ENCODE measurements at regions not wholly inside any gene's neighbourhood (a gene's known extent, or its start where the extent isn't known, plus 50 kb on each side); places are given as distances from the start of the nearest gene placed in this dataset.

DNA sequence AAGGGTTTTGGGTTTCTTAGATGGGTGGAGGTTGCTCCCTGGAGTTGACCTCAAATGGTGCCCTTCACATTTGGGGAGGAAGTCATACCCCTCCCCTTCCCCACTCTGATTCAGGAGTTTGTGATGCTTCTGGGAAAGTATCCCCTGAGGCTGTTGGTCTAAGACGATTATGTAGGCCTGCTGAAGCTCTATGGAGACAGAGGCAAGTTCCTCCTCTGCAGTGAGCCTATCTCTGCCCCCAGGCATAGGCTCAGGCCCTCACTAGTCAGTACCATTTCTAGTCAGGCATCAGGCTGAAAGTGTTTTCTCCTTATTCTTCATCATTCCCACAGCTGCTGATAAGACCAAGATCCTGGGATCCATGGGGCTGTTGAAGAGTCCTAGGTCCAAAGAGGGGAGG is 271.6 kb upstream of the NUDT12 start:
- Histone ChIP-seq H2BK15ac (ENCODE audit: low read depth, low read length) (no peak overlapping the region), H3K4me1 (ENCODE audit: insufficient read depth, low read length) (no peaks in the 10 kb centered on the region), H3K27me3 (ENCODE audit: insufficient read depth, low read length) (no peaks in the 10 kb centered on the region)

More for the DNA sequence above, 271.6 kb upstream of the NUDT12 start:
- no peak overlapping the region for H3K4me2 ChIP-seq (ENCODE audit: insufficient read depth, insufficient read length, low read length)
- no peak overlapping the region for H3K23ac ChIP-seq (ENCODE audit: insufficient read length, low read depth, low read length)
- no peak overlapping the region for H3K14ac ChIP-seq (ENCODE audit: insufficient read depth, low read length)
- TF ChIP-seq, protein P1, sequence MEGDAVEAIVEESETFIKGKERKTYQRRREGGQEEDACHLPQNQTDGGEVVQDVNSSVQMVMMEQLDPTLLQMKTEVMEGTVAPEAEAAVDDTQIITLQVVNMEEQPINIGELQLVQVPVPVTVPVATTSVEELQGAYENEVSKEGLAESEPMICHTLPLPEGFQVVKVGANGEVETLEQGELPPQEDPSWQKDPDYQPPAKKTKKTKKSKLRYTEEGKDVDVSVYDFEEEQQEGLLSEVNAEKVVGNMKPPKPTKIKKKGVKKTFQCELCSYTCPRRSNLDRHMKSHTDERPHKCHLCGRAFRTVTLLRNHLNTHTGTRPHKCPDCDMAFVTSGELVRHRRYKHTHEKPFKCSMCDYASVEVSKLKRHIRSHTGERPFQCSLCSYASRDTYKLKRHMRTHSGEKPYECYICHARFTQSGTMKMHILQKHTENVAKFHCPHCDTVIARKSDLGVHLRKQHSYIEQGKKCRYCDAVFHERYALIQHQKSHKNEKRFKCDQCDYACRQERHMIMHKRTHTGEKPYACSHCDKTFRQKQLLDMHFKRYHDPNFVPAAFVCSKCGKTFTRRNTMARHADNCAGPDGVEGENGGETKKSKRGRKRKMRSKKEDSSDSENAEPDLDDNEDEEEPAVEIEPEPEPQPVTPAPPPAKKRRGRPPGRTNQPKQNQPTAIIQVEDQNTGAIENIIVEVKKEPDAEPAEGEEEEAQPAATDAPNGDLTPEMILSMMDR (conservative IDR thresholded peaks at IDR 0.05), result no peak
- WGBS (ENCODE audit: extremely low coverage, insufficient read length, low lambda C conversion rate), result no CpG with 5 or more reads among the region's 1 CpG
- no peak overlapping the region for H3T11ph ChIP-seq (ENCODE audit: low read length)
- Mint-ChIP-seq H3K27me3 (ENCODE audit: low read depth) (no peaks in the 10 kb centered on the region), H3K36me3 (ENCODE audit: insufficient read depth in 1 of 3, low read depth in 3 of 3) (no peaks in the 10 kb centered on the region), H3K9me3 (no peaks in the 10 kb centered on the region), H3K27ac (no peak overlapping the region), H3K4me3 (no peak overlapping the region), H3K4me1 (no peaks in the 10 kb centered on the region; a peak in 1 of 4 replicates)
- H2BK20ac ChIP-seq (ENCODE audit: low read depth, low read length, poor library complexity, severe bottlenecking), result no peak overlapping the region
- no peak overlapping the region for H2BK120ac ChIP-seq (ENCODE audit: low read depth, low read length, poor library complexity, severe bottlenecking)
- H3K79me1 ChIP-seq (ENCODE audit: insufficient read depth, low read depth, low read length, poor library complexity, severe bottlenecking), result no peaks in the 10 kb centered on the region
- no peak overlapping the region for H2AFZ ChIP-seq (ENCODE audit: low read length)
- no peak for DNase-seq
- peak overlapping the region; percentile 11 for H3K18ac ChIP-seq (ENCODE audit: insufficient read length, low read depth, low read length)
- no peak overlapping the region for H2BK12ac ChIP-seq (ENCODE audit: insufficient read length, low read depth, low read length)
- no peak overlapping the region for H3K27ac ChIP-seq (ENCODE audit: insufficient read length, low read depth, low read length)
- no peak overlapping the region for H2AK5ac ChIP-seq (ENCODE audit: insufficient read length, low read length)
- no peaks in the 10 kb centered on the region for H4K20me1 ChIP-seq (ENCODE audit: control insufficient read depth, insufficient read depth, insufficient read length)
- no peak overlapping the region for H4K91ac ChIP-seq (ENCODE audit: insufficient read length, low read depth, low read length)
- no peak overlapping the region for H3K4ac ChIP-seq (ENCODE audit: low read depth, low read length)
- no peaks in the 10 kb centered on the region for H3K9me3 ChIP-seq (ENCODE audit: control insufficient read depth, low read depth, low read length)
- no peak overlapping the region for H3K9ac ChIP-seq (ENCODE audit: extremely low read depth, insufficient read length, low read length)
- H3K79me2 ChIP-seq (ENCODE audit: insufficient read depth, low read length), result no peaks in the 10 kb centered on the region
- H4K8ac ChIP-seq (replicated peaks; ENCODE audit: insufficient read length, low read depth, low read length), result no peak overlapping the region
- H3K56ac ChIP-seq (ENCODE audit: insufficient read length, low read depth, low read length), result no peak overlapping the region
- H3K23me2 ChIP-seq (ENCODE audit: insufficient read length, low read depth, low read length, poor library complexity, severe bottlenecking), result no peaks in the 10 kb centered on the region
- H2BK5ac ChIP-seq (ENCODE audit: insufficient read length, low read length), result no peak overlapping the region
- H4K5ac ChIP-seq (ENCODE audit: insufficient read length, low read depth, low read length), result no peak overlapping the region
